ENCODE measurements at regions not wholly inside any gene's neighbourhood (a gene's known extent, or its start where the extent isn't known, plus 50 kb on each side); places are given as distances from the start of the nearest gene placed in this dataset.

DNA sequence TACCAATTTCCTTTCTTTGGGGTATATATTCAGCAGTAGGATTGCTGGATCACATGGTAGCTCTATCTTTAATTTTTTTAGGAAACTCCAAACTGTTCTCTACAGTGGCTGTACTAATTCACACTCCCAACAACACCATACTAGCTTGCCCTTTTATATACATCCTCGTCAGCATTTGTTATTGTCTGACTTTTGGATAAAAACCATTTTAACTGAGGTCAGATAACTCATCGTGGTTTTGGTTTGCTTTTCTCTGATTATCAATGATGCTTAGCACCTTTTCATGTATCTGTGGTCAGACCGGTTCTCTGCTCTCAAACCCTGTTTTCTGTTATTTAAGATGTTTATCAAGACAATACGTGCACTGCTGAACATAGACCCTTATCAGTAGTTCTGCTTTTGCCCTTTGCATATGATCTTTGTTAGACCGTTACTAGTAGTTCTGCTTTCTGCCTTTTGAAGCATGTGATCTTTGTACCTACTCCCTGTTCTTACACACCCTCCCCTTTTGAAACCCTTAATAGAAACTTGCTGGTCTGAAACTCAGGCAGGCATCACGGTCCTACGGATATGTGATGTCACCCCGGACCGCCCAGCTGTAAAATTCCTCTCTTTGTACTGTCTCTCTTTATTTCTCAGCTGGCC lies 474.3 kb downstream of the RSL24D1 start:
- Histone ChIP-seq H3K9me3 (ENCODE audit: control insufficient read depth, low read length) (peaks cover 26% of the 10 kb centered on the region), H3K36me3 (ENCODE audit: control insufficient read depth, insufficient read depth, low read length, severe bottlenecking) (no peaks in the 10 kb centered on the region), H3K9ac (ENCODE audit: low read length) (no peak overlapping the region), H3K27me3 (replicated peaks; ENCODE audit: control insufficient read depth, insufficient read depth, low read length) (no peaks in the 10 kb centered on the region), H3K4me3 (ENCODE audit: low read length) (no peak overlapping the region), H3K4me1 (ENCODE audit: control insufficient read depth, insufficient read depth, low read length) (no peaks in the 10 kb centered on the region)
- no peak for DNase-seq (ENCODE audit: low read depth)

- Histone ChIP-seq H3K4me3 (ENCODE audit: low read length) (no peak overlapping the region), H3K4me1 (ENCODE audit: control insufficient read depth, insufficient read depth, low read length) (no peaks in the 10 kb centered on the region), H3K9me3 (ENCODE audit: control insufficient read depth, low read length) (peaks cover 25% of the 10 kb centered on the region), H3K36me3 (ENCODE audit: control insufficient read depth, insufficient read depth, low read length, severe bottlenecking) (no peaks in the 10 kb centered on the region), H3K27me3 (replicated peaks; ENCODE audit: control insufficient read depth, insufficient read depth, low read length) (no peaks in the 10 kb centered on the region), H3K9ac (ENCODE audit: low read length) (no peak overlapping the region)
- no peak for DNase-seq (ENCODE audit: low read depth)
These were observed 477.4 kb downstream of the RSL24D1 start for GRCh38 chr15:54719325-54719724.

- no peaks in the 10 kb centered on the region for H3K4me1 ChIP-seq (ENCODE audit: control insufficient read depth, insufficient read depth, low read length)
- H3K27me3 ChIP-seq (replicated peaks; ENCODE audit: control insufficient read depth, insufficient read depth, low read length) = no peaks in the 10 kb centered on the region
- no peak for DNase-seq (ENCODE audit: low read depth)
- no peak overlapping the region for H3K9ac ChIP-seq (ENCODE audit: low read length)
- no peak overlapping the region for H3K4me3 ChIP-seq (ENCODE audit: low read length)
- no peaks in the 10 kb centered on the region for H3K36me3 ChIP-seq (ENCODE audit: control insufficient read depth, insufficient read depth, low read length, severe bottlenecking)
- H3K9me3 ChIP-seq (ENCODE audit: control insufficient read depth, low read length) = peaks cover 3% of the 10 kb centered on the region
These were observed 488.7 kb downstream of the RSL24D1 start for GRCh38 chr15:54707805-54708752.

GRCh38 chr15:54687628-54688027 lies 509.1 kb downstream of the RSL24D1 start:
- Histone ChIP-seq H3K36me3 (ENCODE audit: control insufficient read depth, insufficient read depth, low read length, severe bottlenecking) (no peaks in the 10 kb centered on the region), H3K9me3 (ENCODE audit: control insufficient read depth, low read length) (no peaks in the 10 kb centered on the region), H3K9ac (ENCODE audit: low read length) (no peak overlapping the region), H3K27me3 (replicated peaks; ENCODE audit: control insufficient read depth, insufficient read depth, low read length) (no peaks in the 10 kb centered on the region), H3K4me3 (ENCODE audit: low read length) (no peak overlapping the region), H3K4me1 (ENCODE audit: control insufficient read depth, insufficient read depth, low read length) (no peaks in the 10 kb centered on the region)
- DNase-seq (ENCODE audit: low read depth) = no peak
